Activated naive CD8-positive, alpha-beta T cell (primary cell): ENCODE measurements at regions not wholly inside any gene's neighbourhood (a gene's known extent, or its start where the extent isn't known, plus 50 kb on each side); places are given as distances from the start of the nearest gene placed in this dataset.
"Not testable (repeated sequence)": the region's sequence is repeated elsewhere in the genome, so short reads cannot be mapped to it uniquely, and the experiment has no call there.

Experiments used
- H3K27ac Mint-ChIP-seq: one replicate; pipeline ENCODE4 v1.8.0; 2021; ENCODE audit warnings: mixed read lengths
- H3K27me3 Mint-ChIP-seq: one replicate; pipeline ENCODE4 v1.8.0; 2021; ENCODE audit warnings: mixed read lengths
- H3K36me3 Mint-ChIP-seq: one replicate; pipeline ENCODE4 v1.8.0; 2021; ENCODE audit warnings: mixed read lengths
- H3K4me1 Mint-ChIP-seq: one replicate; pipeline ENCODE4 v1.8.0; 2021; ENCODE audit warnings: low read depth, mixed read lengths
- H3K4me3 Mint-ChIP-seq: one replicate; pipeline ENCODE4 v1.8.0; 2021; ENCODE audit warnings: mild to moderate bottlenecking, mixed read lengths
- H3K9me3 Mint-ChIP-seq: one replicate; pipeline ENCODE4 v1.8.0; 2021; ENCODE audit warnings: low read depth, mixed read lengths

DNA sequence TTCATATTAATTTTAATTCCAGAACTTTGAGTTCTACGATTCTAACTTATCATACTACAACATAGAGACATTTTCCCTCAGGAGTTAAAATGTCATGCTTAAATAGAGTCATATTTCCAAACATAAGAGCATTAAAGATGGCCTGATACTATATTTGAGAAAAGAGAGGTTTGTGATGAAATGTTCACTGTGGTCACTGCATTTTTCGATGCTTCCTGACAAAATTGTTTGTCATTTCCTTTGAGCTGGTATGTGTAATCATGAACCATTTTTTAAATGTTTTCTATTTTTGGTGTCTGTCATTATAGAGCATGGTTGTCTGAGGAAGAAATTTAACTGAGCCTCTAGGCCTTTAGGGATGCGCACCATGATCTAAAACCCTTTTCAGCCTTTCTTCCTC, 721.4 kb upstream of the NR2F2 start:
- H3K27ac Mint-ChIP-seq = no peak overlapping the region
- no peak overlapping the region for H3K4me3 Mint-ChIP-seq
- no peaks in the 10 kb centered on the region for H3K4me1 Mint-ChIP-seq
- H3K27me3 Mint-ChIP-seq = no peaks in the 10 kb centered on the region
- H3K36me3 Mint-ChIP-seq = no peaks in the 10 kb centered on the region
- H3K9me3 Mint-ChIP-seq = no peaks in the 10 kb centered on the region

DNA sequence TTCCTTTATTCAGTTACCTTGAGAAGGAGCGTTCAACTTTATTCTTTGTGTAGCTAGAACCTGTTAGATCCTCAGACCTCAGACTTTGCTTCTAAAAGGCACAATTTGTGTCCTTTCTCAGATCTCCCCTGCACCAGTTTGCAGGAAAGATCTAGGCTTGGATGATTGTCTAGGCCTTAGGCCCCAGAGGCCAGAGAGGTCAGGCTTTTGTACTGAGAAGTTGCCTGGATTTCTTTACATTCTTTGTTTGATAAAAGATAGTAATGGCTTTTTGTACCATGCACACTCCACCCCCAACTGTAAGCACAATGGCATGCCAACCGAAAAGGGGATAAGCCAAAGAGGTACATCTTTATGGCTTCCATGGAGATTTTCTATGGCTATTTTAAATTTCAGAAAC, 719.6 kb upstream of the NR2F2 start:
- no peaks in the 10 kb centered on the region for H3K4me1 Mint-ChIP-seq
- H3K27ac Mint-ChIP-seq = no peak overlapping the region
- no peaks in the 10 kb centered on the region for H3K36me3 Mint-ChIP-seq
- H3K9me3 Mint-ChIP-seq = no peaks in the 10 kb centered on the region
- no peak overlapping the region for H3K4me3 Mint-ChIP-seq
- H3K27me3 Mint-ChIP-seq = no peaks in the 10 kb centered on the region

DNA sequence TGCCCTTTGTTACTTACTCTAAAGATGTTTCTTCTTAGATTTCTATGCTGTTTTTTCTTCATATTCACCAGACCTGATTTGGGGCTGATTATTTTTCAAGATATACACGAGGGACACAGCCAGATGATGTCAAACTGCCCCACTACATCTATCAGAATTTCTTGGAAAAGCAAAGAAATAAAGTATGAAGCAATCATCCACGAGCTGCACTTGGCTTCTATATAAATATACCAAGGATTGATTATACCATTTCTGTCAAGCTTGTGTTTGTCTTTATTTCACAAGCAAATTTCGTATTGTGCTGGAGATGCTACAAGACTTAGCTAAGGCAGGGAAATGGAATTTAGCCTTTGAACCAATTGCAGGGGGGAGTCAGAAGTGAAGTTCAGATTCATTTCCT, 715.1 kb upstream of the NR2F2 start:
- Mint-ChIP-seq H3K27ac (no peak overlapping the region), H3K36me3 (no peaks in the 10 kb centered on the region), H3K4me3 (no peak overlapping the region), H3K4me1 (peaks cover 2% of the 10 kb centered on the region), H3K9me3 (no peaks in the 10 kb centered on the region), H3K27me3 (no peaks in the 10 kb centered on the region)

DNA sequence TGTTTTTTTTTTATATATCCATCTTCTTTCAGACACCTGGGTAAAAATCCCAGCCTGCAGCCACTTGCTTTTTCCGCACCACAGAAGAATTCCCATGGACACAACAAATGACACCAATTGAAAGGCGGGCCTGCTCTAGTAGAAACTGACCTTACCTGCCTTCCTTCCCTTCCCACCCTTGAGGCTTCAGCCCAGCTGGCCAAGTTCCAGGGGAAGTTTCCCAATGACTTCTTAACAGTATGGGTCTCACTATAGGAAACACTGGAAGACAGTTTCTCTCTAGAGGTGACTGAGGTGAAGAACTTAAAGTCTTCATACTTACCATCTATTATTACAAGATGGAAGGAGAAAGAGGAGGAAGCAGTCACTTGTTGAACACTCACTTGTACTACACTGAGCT, 714.2 kb upstream of the NR2F2 start:
- no peaks in the 10 kb centered on the region for H3K9me3 Mint-ChIP-seq
- H3K36me3 Mint-ChIP-seq = no peaks in the 10 kb centered on the region
- H3K27me3 Mint-ChIP-seq = no peaks in the 10 kb centered on the region

DNA sequence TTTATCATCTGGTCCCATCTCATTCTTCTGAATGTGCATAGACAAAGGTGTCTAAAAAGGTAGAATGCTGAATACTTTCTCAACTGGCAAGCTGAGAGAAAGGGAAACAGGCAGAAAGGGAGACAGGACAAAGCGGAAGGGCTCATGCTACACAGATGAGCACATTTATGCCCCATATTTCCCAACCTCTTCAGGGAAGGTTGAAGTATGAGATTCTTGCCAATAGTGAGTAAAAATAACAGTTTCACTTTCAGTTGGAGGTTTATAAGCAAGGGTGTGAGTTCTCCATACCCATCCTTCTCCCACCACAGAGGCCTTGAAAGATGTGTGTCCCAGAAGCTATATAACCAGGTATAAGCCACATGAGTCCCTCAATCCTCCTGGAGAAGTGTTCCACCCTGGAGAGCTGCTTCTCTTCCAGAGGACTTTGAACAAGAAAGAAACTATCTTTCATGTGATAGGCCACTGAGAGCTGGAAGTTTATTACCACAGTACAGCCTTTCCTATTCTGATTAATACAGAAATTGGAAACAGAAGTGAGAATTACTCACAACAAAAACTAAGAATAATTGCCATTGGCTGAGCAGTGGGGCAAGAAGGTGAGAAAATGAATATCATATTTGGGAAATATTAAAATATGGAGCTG, 709.4 kb upstream of the NR2F2 start:
- Mint-ChIP-seq H3K9me3 (peaks cover 17% of the 10 kb centered on the region), H3K4me3 (no peak overlapping the region), H3K27ac (peak overlapping the region; percentile 11), H3K27me3 (no peaks in the 10 kb centered on the region), H3K4me1 (peaks cover 7% of the 10 kb centered on the region), H3K36me3 (peaks cover 9% of the 10 kb centered on the region)

More for the DNA sequence above, 714.2 kb upstream of the NR2F2 start:
- Mint-ChIP-seq H3K4me1 (peaks cover 7% of the 10 kb centered on the region), H3K27ac (no peak overlapping the region), H3K4me3 (no peak overlapping the region)

DNA sequence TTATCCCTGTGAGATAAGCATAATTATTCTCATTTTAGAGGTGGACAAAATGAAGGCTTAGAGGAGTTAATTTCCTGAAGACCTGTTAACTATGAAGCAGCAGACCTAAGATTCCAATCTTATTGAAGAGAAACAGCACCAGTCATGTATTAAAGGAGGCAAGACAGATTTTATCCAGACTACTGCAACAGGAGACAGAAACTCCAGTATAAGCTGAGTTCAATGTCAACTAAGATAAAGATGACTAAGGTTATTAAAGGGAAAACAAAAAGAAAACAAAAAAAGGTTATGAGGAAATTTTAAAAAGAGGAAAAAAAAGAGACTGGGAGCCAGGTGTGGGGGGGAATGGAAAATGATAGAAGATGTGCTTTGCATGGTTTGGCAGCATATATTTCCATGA, 707.7 kb upstream of the NR2F2 start:
- peaks cover 5% of the 10 kb centered on the region for H3K27me3 Mint-ChIP-seq
- peaks cover 9% of the 10 kb centered on the region for H3K36me3 Mint-ChIP-seq
- no peak overlapping the region for H3K27ac Mint-ChIP-seq
- peaks cover 7% of the 10 kb centered on the region for H3K4me1 Mint-ChIP-seq
- no peak overlapping the region for H3K4me3 Mint-ChIP-seq
- peaks cover 17% of the 10 kb centered on the region for H3K9me3 Mint-ChIP-seq

DNA sequence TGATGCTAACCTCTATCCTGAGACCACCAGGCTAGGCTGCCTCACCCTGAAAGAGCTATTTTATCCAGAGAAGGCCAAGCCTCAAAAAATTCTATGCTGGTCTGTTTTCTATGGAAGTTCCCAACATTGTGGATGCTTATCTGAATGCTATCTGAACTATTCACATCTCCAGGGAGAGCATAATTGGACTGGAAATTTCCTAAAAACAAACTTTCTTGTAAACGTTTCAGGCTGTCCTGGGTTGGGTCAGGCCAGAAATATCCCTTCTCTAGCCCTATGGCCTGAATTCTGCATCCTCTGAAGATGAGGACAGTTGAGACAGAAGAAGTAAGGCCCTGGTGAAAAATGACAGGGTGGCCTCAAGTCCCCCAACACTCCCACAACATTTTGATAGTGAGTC, 706.4 kb upstream of the NR2F2 start:
- Mint-ChIP-seq H3K27ac (no peak overlapping the region), H3K27me3 (peaks cover 7% of the 10 kb centered on the region), H3K36me3 (peaks cover 9% of the 10 kb centered on the region), H3K4me1 (peaks cover 7% of the 10 kb centered on the region), H3K4me3 (no peak overlapping the region), H3K9me3 (peaks cover 17% of the 10 kb centered on the region)

DNA sequence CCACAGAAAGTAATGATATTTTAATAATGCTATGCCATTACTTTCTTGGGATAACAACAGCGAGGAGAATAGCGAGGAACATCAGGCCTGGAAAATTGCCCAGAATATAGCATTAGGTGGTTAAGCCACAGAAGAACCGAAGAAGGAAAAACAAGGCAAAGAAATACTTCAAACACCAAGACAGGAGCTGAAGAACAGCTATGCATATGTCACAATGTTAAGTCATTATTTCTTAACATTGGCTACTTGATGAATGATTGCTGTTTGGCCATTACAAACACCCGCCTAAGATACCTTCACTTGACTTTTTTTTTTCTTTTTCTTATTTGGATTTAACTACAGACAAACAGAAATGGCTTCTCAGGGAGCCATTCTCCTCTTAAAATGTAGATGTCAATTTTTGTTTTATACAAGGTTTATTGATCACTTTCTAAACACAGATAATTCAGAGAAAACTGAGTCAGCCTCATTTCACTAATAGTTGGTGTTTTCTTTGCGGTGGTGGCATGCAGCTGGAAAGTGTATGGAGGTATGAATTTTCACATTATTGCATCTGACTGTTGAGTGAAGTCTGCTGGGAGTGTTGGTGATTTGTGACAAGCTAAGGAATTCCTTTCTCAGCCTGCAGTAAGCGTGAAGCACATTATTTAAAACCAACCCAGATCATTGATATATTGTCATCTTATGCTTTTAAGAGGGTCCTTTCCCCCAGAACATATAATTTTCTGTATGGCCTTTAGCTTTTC, 705.7 kb upstream of the NR2F2 start:
- peaks cover 9% of the 10 kb centered on the region for H3K36me3 Mint-ChIP-seq
- peaks cover 17% of the 10 kb centered on the region for H3K9me3 Mint-ChIP-seq
- H3K4me1 Mint-ChIP-seq = peaks cover 7% of the 10 kb centered on the region
- H3K4me3 Mint-ChIP-seq = no peak overlapping the region
- no peak overlapping the region for H3K27ac Mint-ChIP-seq
- H3K27me3 Mint-ChIP-seq = peaks cover 7% of the 10 kb centered on the region

DNA sequence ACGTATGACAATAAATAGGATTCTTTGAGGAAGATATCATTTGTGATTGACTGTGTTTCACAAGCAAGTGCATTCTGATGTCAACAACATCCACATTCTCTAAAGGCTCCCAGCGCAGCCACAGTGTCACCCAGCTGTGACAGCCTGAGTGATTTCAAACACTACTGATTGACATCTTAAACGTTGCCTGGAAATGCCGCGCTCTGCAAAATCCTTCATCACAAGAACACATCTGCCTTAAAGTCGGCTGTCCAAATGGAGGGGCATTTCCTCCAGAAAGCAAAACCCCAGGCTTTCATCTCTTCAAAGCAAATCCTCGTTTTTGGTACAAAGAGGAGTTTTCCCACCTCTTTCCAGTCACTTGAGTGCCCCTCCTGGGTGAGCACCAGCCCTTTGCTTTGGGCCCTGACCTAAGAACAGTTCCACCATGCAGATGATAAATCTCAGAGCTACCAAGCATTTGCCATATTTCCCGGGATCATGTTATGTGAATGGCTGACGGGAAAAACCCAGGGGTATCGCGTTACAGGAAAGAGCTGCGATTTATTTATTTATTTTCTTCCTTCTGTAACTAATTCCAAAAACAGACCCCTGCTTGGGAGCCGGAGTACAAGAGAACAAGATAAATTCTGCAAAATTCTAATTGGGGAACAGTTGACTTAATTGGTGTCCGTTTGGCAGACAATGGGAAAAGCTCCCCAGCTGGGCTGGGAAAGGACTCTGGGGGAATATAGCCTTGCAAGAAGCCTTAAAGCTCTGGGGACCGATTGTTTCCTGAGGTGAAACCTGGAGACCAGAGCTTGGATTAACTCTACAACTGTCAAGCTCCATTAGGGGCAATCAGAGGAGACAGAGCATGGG, 703.8 kb upstream of the NR2F2 start:
- no peaks in the 10 kb centered on the region for H3K4me1 Mint-ChIP-seq
- peaks cover 10% of the 10 kb centered on the region for H3K27me3 Mint-ChIP-seq
- H3K27ac Mint-ChIP-seq = no peak overlapping the region
- no peak overlapping the region for H3K4me3 Mint-ChIP-seq
- H3K36me3 Mint-ChIP-seq = peaks cover 9% of the 10 kb centered on the region
- H3K9me3 Mint-ChIP-seq = peaks cover 16% of the 10 kb centered on the region

DNA sequence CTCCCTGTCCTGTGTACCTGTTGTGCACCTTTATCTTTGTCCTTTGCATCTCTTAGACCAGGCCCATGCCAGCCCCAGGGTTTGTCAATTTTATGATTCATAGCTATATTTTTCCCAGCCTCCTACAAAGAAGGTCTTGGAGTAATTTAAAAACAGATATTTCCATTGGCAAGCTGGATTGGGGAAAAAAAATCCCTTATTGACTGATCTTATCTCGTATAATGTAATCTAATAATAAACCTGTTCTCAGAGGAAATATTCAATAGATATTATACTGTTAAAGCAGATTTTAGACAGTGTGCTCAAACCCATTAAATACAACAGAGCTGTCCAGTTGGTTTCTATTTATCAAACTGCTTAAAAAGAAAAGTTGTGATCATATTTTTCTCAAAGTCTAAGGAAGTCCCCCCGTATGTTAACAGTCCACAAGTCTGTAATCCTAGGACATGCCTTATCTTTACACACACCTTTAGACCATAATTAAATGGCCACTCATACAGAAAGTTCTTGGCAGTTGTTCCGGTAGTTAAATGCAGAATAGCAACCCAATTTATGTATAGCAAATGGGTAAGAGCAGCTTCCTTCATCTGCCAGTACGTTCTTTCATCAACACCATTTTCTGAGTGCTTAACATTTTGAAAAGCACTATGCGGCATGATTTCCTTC, 700.9 kb upstream of the NR2F2 start:
- Mint-ChIP-seq H3K4me3 (no peak overlapping the region), H3K27ac (no peak overlapping the region), H3K4me1 (no peaks in the 10 kb centered on the region), H3K9me3 (no peaks in the 10 kb centered on the region), H3K36me3 (no peaks in the 10 kb centered on the region), H3K27me3 (peaks cover 20% of the 10 kb centered on the region)

DNA sequence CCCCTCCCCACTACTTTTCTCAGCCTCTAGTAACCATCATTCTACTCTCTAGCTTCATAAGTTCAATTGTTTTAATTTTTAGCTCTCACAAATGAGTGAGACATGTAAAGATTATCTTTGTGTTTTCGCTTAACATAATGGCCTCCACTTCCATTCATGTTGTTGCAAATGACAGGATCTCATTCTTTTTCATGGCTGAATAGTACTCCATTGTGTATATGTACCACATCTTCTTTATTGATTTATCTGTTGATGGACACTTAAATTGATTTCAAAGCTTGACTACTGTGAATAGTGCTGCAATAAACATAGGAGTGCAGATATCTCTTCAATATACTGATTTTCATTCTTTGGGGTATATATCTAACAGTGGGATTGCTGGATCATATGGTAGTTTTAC, 699.8 kb upstream of the NR2F2 start:
- no peak overlapping the region for H3K4me3 Mint-ChIP-seq
- H3K36me3 Mint-ChIP-seq = no peaks in the 10 kb centered on the region
- H3K9me3 Mint-ChIP-seq = no peaks in the 10 kb centered on the region
- H3K27me3 Mint-ChIP-seq = peaks cover 21% of the 10 kb centered on the region
- H3K4me1 Mint-ChIP-seq = no peaks in the 10 kb centered on the region
- no peak overlapping the region for H3K27ac Mint-ChIP-seq

DNA sequence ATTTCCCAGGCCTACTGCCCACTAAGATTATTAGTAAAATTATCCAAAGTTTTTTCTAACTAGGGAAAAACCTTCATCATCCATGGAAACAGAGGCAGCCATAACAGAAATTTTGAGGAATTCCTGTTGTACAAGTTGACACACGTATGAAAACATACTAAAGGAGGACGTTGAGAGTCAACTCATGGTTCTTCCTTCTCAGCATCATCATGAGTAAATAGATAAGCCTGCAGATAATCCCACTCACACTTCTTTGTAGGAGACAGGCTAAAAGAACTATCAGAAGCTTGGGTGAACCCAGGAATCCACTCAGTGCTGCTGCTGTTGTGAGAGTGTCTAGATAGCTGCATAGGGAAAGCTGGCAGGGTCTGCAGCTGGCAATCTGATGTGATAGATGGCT, 694.8 kb upstream of the NR2F2 start:
- no peaks in the 10 kb centered on the region for H3K4me1 Mint-ChIP-seq
- peaks cover 12% of the 10 kb centered on the region for H3K27me3 Mint-ChIP-seq
- H3K4me3 Mint-ChIP-seq = no peak overlapping the region
- no peaks in the 10 kb centered on the region for H3K36me3 Mint-ChIP-seq
- H3K27ac Mint-ChIP-seq = no peak overlapping the region
- no peaks in the 10 kb centered on the region for H3K9me3 Mint-ChIP-seq

DNA sequence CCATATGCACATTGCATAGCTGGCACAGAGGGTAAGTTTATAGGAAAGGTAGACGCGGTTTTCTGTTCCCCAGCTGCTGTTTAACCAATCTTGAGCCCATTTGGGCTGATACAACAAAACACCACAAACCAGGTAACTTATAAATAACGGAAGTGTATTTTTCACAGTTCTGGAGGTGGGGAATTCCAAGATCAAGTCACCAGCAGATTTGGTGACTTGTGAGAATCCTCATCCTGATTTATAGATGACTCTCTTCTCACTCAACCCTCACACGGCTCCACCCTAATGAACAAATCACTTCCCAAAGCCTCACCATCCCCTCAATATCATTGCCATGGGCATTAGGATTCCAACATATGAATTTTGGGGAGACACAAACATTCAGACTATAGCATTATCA, 694.4 kb upstream of the NR2F2 start:
- Mint-ChIP-seq H3K27me3 (peaks cover 11% of the 10 kb centered on the region), H3K4me1 (no peaks in the 10 kb centered on the region), H3K36me3 (no peaks in the 10 kb centered on the region), H3K9me3 (no peaks in the 10 kb centered on the region), H3K27ac (no peak overlapping the region), H3K4me3 (no peak overlapping the region)

DNA sequence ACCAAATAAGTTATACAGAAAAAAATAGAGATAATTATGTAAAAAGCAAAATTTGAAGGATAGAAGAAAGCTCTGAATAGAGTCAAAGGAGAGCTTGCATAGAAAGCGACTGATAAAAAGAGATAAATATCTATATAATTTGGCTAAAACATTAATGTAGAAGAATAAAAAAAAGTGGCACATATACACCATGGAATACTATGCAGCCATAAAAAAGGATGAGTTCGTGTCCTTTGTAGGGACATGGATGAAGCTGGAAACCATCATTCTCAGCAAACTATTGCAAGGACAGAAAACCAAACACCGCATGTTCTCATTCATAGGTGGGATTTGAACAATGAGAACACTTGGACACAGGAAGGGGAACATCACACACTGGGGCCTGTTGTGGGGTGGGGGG, 693.3 kb upstream of the NR2F2 start:
- not testable (repeated sequence) for H3K9me3 Mint-ChIP-seq, H3K4me1 Mint-ChIP-seq, H3K27ac Mint-ChIP-seq, H3K36me3 Mint-ChIP-seq, H3K4me3 Mint-ChIP-seq, H3K27me3 Mint-ChIP-seq

DNA sequence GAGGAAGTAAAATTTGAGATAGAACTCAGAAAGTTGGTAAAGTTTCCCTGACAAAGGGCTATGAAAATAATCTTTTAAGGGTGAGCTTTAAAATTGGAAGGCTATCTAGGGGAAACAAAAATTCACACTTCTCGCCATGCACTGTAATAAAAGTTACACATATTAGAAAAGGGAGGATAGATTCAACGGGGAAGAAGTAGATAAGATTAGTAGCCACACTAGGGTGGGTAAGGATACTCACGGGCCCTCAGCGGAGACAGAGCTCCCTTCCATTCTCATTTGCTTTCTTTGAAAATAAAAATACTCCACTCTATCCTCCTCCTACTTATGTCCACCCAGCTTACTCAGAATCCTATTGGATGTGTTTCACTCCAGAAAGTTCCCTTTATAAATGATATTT, 691.3 kb upstream of the NR2F2 start:
- H3K4me3 Mint-ChIP-seq = no peak overlapping the region
- no peaks in the 10 kb centered on the region for H3K4me1 Mint-ChIP-seq
- H3K9me3 Mint-ChIP-seq = no peaks in the 10 kb centered on the region
- peaks cover 3% of the 10 kb centered on the region for H3K27me3 Mint-ChIP-seq
- no peak overlapping the region for H3K27ac Mint-ChIP-seq
- H3K36me3 Mint-ChIP-seq = no peaks in the 10 kb centered on the region
